ENCODE measurements at regions not wholly inside any gene's neighbourhood (a gene's known extent, or its start where the extent isn't known, plus 50 kb on each side); places are given as distances from the start of the nearest gene placed in this dataset.

GRCh38 chr4:14809203-14809602, 193.1 kb upstream of the CPEB2 start:
- Histone ChIP-seq H3K9me3 (ENCODE audit: control insufficient read depth, insufficient read depth, low read length) (no peaks in the 10 kb centered on the region), H3K27me3 (ENCODE audit: control insufficient read depth, insufficient read depth, low read length) (no peaks in the 10 kb centered on the region), H3K27ac (ENCODE audit: low read length) (no peak overlapping the region), H3K4me3 (ENCODE audit: low read length) (no peak overlapping the region), H3K36me3 (ENCODE audit: control insufficient read depth, insufficient read depth, low read length) (no peaks in the 10 kb centered on the region), H3K4me1 (ENCODE audit: control insufficient read depth, insufficient read depth, low read length) (no peaks in the 10 kb centered on the region)
- DNase-seq (ENCODE audit: low read depth, low spot score) = no peak
- no CpG with 5 or more reads among the region's 2 CpGs for WGBS (ENCODE audit: insufficient coverage, insufficient read length)

- no CpG with 5 or more reads among the region's 2 CpGs for WGBS (ENCODE audit: insufficient coverage, insufficient read length)
- H3K36me3 ChIP-seq (ENCODE audit: control insufficient read depth, insufficient read depth, low read length) = no peaks in the 10 kb centered on the region
Measured at GRCh38 chr4:14810121-14810520, 192.2 kb upstream of the CPEB2 start.

GRCh38 chr4:14810568-14810967, 191.7 kb upstream of the CPEB2 start:
- WGBS (ENCODE audit: insufficient coverage, insufficient read length) = no CpG with 5 or more reads among the region's 2 CpGs
- Histone ChIP-seq H3K4me3 (ENCODE audit: low read length) (no peak overlapping the region), H3K27me3 (ENCODE audit: control insufficient read depth, insufficient read depth, low read length) (no peaks in the 10 kb centered on the region), H3K9me3 (ENCODE audit: control insufficient read depth, insufficient read depth, low read length) (no peaks in the 10 kb centered on the region), H3K4me1 (ENCODE audit: control insufficient read depth, insufficient read depth, low read length) (no peaks in the 10 kb centered on the region), H3K27ac (ENCODE audit: low read length) (no peak overlapping the region), H3K36me3 (ENCODE audit: control insufficient read depth, insufficient read depth, low read length) (no peaks in the 10 kb centered on the region)
- DNase-seq (ENCODE audit: low read depth, low spot score) = no peak

More at GRCh38 chr4:14810121-14810520, 192.2 kb upstream of the CPEB2 start:
- no peak overlapping the region for H3K4me3 ChIP-seq (ENCODE audit: low read length)
- H3K27ac ChIP-seq (ENCODE audit: low read length) = no peak overlapping the region
- DNase-seq (ENCODE audit: low read depth, low spot score) = no peak
- no peaks in the 10 kb centered on the region for H3K4me1 ChIP-seq (ENCODE audit: control insufficient read depth, insufficient read depth, low read length)
- no peaks in the 10 kb centered on the region for H3K27me3 ChIP-seq (ENCODE audit: control insufficient read depth, insufficient read depth, low read length)
- H3K9me3 ChIP-seq (ENCODE audit: control insufficient read depth, insufficient read depth, low read length) = no peaks in the 10 kb centered on the region

GRCh38 chr4:14812101-14812500, 190.2 kb upstream of the CPEB2 start:
- no CpG with 5 or more reads among the region's 1 CpG for WGBS (ENCODE audit: insufficient coverage, insufficient read length)
- Histone ChIP-seq H3K4me3 (ENCODE audit: low read length) (no peak overlapping the region), H3K27ac (ENCODE audit: low read length) (no peak overlapping the region), H3K4me1 (ENCODE audit: control insufficient read depth, insufficient read depth, low read length) (no peaks in the 10 kb centered on the region), H3K27me3 (ENCODE audit: control insufficient read depth, insufficient read depth, low read length) (no peaks in the 10 kb centered on the region), H3K36me3 (ENCODE audit: control insufficient read depth, insufficient read depth, low read length) (no peaks in the 10 kb centered on the region), H3K9me3 (ENCODE audit: control insufficient read depth, insufficient read depth, low read length) (no peaks in the 10 kb centered on the region)
- no peak for DNase-seq (ENCODE audit: low read depth, low spot score)

GRCh38 chr4:14816623-14817261, 185.5 kb upstream of the CPEB2 start:
- WGBS (ENCODE audit: insufficient coverage, insufficient read length) = no CpG with 5 or more reads among the region's 4 CpGs
- H3K27me3 ChIP-seq (ENCODE audit: control insufficient read depth, insufficient read depth, low read length) = no peaks in the 10 kb centered on the region
- no peak overlapping the region for H3K27ac ChIP-seq (ENCODE audit: low read length)
- no peaks in the 10 kb centered on the region for H3K4me1 ChIP-seq (ENCODE audit: control insufficient read depth, insufficient read depth, low read length)
- no peaks in the 10 kb centered on the region for H3K36me3 ChIP-seq (ENCODE audit: control insufficient read depth, insufficient read depth, low read length)
- no peak for DNase-seq (ENCODE audit: low read depth, low spot score)
- no peaks in the 10 kb centered on the region for H3K9me3 ChIP-seq (ENCODE audit: control insufficient read depth, insufficient read depth, low read length)
- no peak overlapping the region for H3K4me3 ChIP-seq (ENCODE audit: low read length)

- H3K4me1 ChIP-seq (ENCODE audit: control insufficient read depth, insufficient read depth, low read length) = no peaks in the 10 kb centered on the region
- no peak for DNase-seq (ENCODE audit: low read depth, low spot score)
- no peaks in the 10 kb centered on the region for H3K9me3 ChIP-seq (ENCODE audit: control insufficient read depth, insufficient read depth, low read length)
- no CpG with 5 or more reads among the region's 3 CpGs for WGBS (ENCODE audit: insufficient coverage, insufficient read length)
- H3K36me3 ChIP-seq (ENCODE audit: control insufficient read depth, insufficient read depth, low read length) = no peaks in the 10 kb centered on the region
- H3K4me3 ChIP-seq (ENCODE audit: low read length) = no peak overlapping the region
- H3K27me3 ChIP-seq (ENCODE audit: control insufficient read depth, insufficient read depth, low read length) = no peaks in the 10 kb centered on the region
- no peak overlapping the region for H3K27ac ChIP-seq (ENCODE audit: low read length)
Measured at GRCh38 chr4:14824189-14824588, 178.1 kb upstream of the CPEB2 start.

GRCh38 chr4:14827111-14827510, 175.2 kb upstream of the CPEB2 start:
- no peak for DNase-seq (ENCODE audit: low read depth, low spot score)
- H3K36me3 ChIP-seq (ENCODE audit: control insufficient read depth, insufficient read depth, low read length) = no peaks in the 10 kb centered on the region
- H3K27me3 ChIP-seq (ENCODE audit: control insufficient read depth, insufficient read depth, low read length) = no peaks in the 10 kb centered on the region
- no peak overlapping the region for H3K27ac ChIP-seq (ENCODE audit: low read length)
- no peaks in the 10 kb centered on the region for H3K9me3 ChIP-seq (ENCODE audit: control insufficient read depth, insufficient read depth, low read length)
- WGBS (ENCODE audit: insufficient coverage, insufficient read length) = no CpG with 5 or more reads among the region's 8 CpGs
- no peaks in the 10 kb centered on the region for H3K4me1 ChIP-seq (ENCODE audit: control insufficient read depth, insufficient read depth, low read length)
- H3K4me3 ChIP-seq (ENCODE audit: low read length) = no peak overlapping the region; the same call in 1 of the 2 replicates

- Histone ChIP-seq H3K27ac (ENCODE audit: low read length) (no peak overlapping the region), H3K27me3 (ENCODE audit: control insufficient read depth, insufficient read depth, low read length) (no peaks in the 10 kb centered on the region), H3K4me1 (ENCODE audit: control insufficient read depth, insufficient read depth, low read length) (no peaks in the 10 kb centered on the region), H3K36me3 (ENCODE audit: control insufficient read depth, insufficient read depth, low read length) (no peaks in the 10 kb centered on the region), H3K9me3 (ENCODE audit: control insufficient read depth, insufficient read depth, low read length) (no peaks in the 10 kb centered on the region), H3K4me3 (ENCODE audit: low read length) (no peak overlapping the region)
- DNase-seq (ENCODE audit: low read depth, low spot score) = no peak
- WGBS (ENCODE audit: insufficient coverage, insufficient read length) = no CpG with 5 or more reads among the region's 4 CpGs
Measured at GRCh38 chr4:14829795-14830194, 172.5 kb upstream of the CPEB2 start.

- no peaks in the 10 kb centered on the region for H3K27me3 ChIP-seq (ENCODE audit: control insufficient read depth, insufficient read depth, low read length)
- no peaks in the 10 kb centered on the region for H3K36me3 ChIP-seq (ENCODE audit: control insufficient read depth, insufficient read depth, low read length)
- H3K4me3 ChIP-seq (ENCODE audit: low read length) = no peak overlapping the region
- H3K9me3 ChIP-seq (ENCODE audit: control insufficient read depth, insufficient read depth, low read length) = no peaks in the 10 kb centered on the region
- no peaks in the 10 kb centered on the region for H3K4me1 ChIP-seq (ENCODE audit: control insufficient read depth, insufficient read depth, low read length)
- no peak overlapping the region for H3K27ac ChIP-seq (ENCODE audit: low read length)
- WGBS (ENCODE audit: insufficient coverage, insufficient read length) = no CpG with 5 or more reads among the region's 1 CpG
- DNase-seq (ENCODE audit: low read depth, low spot score) = no peak
Measured at GRCh38 chr4:14831416-14831815, 170.9 kb upstream of the CPEB2 start.

- no CpG with 5 or more reads among the region's 5 CpGs for WGBS (ENCODE audit: insufficient coverage, insufficient read length)
- H3K27me3 ChIP-seq (ENCODE audit: control insufficient read depth, insufficient read depth, low read length) = no peaks in the 10 kb centered on the region
Measured at GRCh38 chr4:14833053-14833452, 169.2 kb upstream of the CPEB2 start.

GRCh38 chr4:14834382-14834781, 167.9 kb upstream of the CPEB2 start:
- H3K27ac ChIP-seq (ENCODE audit: low read length) = no peak overlapping the region
- H3K27me3 ChIP-seq (ENCODE audit: control insufficient read depth, insufficient read depth, low read length) = no peaks in the 10 kb centered on the region
- WGBS (ENCODE audit: insufficient coverage, insufficient read length) = no CpG with 5 or more reads among the region's 1 CpG
- no peaks in the 10 kb centered on the region for H3K9me3 ChIP-seq (ENCODE audit: control insufficient read depth, insufficient read depth, low read length)
- no peak for DNase-seq (ENCODE audit: low read depth, low spot score)
- no peaks in the 10 kb centered on the region for H3K36me3 ChIP-seq (ENCODE audit: control insufficient read depth, insufficient read depth, low read length)
- no peak overlapping the region for H3K4me3 ChIP-seq (ENCODE audit: low read length)
- H3K4me1 ChIP-seq (ENCODE audit: control insufficient read depth, insufficient read depth, low read length) = no peaks in the 10 kb centered on the region

More at GRCh38 chr4:14833053-14833452, 169.2 kb upstream of the CPEB2 start:
- no peak overlapping the region for H3K4me3 ChIP-seq (ENCODE audit: low read length)
- no peaks in the 10 kb centered on the region for H3K9me3 ChIP-seq (ENCODE audit: control insufficient read depth, insufficient read depth, low read length)
- no peak for DNase-seq (ENCODE audit: low read depth, low spot score)
- H3K36me3 ChIP-seq (ENCODE audit: control insufficient read depth, insufficient read depth, low read length) = no peaks in the 10 kb centered on the region
- H3K27ac ChIP-seq (ENCODE audit: low read length) = no peak overlapping the region
- H3K4me1 ChIP-seq (ENCODE audit: control insufficient read depth, insufficient read depth, low read length) = no peaks in the 10 kb centered on the region

All from iPS DF 6.9 (cell line).